ENCODE measurements at regions not wholly inside any gene's neighbourhood (a gene's known extent, or its start where the extent isn't known, plus 50 kb on each side); places are given as distances from the start of the nearest gene placed in this dataset.
"Not testable (repeated sequence)": the region's sequence is repeated elsewhere in the genome, so short reads cannot be mapped to it uniquely, and the experiment has no call there.

DNA sequence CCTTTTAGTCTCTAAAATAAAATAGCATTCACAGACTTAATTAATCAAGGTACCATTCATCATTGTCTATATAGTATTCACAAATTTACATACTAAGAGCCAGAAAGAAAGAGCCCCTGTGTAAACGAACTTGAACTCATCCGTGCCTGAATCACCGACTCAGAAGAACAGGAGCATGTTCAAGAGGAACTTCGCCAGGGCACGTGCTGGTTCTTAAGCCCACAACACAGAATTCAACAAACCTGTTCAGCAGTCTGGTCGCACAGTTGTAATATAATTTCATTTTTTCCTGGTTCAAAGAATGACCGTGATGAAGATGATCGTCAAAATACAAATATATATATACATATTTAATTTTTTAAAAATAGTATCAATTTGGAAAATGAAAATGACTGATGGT, 141.9 kb downstream of the CETN3 start:
- TF ChIP-seq, protein P1, sequence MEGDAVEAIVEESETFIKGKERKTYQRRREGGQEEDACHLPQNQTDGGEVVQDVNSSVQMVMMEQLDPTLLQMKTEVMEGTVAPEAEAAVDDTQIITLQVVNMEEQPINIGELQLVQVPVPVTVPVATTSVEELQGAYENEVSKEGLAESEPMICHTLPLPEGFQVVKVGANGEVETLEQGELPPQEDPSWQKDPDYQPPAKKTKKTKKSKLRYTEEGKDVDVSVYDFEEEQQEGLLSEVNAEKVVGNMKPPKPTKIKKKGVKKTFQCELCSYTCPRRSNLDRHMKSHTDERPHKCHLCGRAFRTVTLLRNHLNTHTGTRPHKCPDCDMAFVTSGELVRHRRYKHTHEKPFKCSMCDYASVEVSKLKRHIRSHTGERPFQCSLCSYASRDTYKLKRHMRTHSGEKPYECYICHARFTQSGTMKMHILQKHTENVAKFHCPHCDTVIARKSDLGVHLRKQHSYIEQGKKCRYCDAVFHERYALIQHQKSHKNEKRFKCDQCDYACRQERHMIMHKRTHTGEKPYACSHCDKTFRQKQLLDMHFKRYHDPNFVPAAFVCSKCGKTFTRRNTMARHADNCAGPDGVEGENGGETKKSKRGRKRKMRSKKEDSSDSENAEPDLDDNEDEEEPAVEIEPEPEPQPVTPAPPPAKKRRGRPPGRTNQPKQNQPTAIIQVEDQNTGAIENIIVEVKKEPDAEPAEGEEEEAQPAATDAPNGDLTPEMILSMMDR (IDR thresholded peaks at IDR 0.05; ENCODE audit: control insufficient read depth, insufficient read depth, low read depth, low read length, missing control alignments), result no peak
- H3K4me3 ChIP-seq (ENCODE audit: control insufficient read depth, low read depth, low read length), result no peak overlapping the region
- DNase-seq (ENCODE audit: low read depth), result no peak

DNA sequence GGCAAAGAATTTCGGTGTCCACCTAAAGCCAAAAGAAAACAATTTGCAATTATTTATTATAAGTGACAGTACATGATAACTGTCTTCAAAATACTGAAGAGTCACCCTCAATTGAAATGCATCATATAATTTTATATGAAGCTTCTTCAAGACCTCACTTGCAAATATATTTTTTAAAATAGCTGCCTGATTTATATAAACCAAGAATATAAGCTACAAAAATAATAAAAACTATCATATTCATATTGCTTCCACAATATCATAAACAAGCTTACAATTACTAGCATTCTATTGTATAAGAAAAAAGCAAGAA, 144.1 kb downstream of the CETN3 start:
- H3K4me3 ChIP-seq (ENCODE audit: control insufficient read depth, low read depth, low read length), result no peak overlapping the region
- no peak for DNase-seq (ENCODE audit: low read depth)
- TF ChIP-seq, protein P1 (IDR thresholded peaks at IDR 0.05; ENCODE audit: control insufficient read depth, insufficient read depth, low read depth, low read length, missing control alignments), result no peak

DNA sequence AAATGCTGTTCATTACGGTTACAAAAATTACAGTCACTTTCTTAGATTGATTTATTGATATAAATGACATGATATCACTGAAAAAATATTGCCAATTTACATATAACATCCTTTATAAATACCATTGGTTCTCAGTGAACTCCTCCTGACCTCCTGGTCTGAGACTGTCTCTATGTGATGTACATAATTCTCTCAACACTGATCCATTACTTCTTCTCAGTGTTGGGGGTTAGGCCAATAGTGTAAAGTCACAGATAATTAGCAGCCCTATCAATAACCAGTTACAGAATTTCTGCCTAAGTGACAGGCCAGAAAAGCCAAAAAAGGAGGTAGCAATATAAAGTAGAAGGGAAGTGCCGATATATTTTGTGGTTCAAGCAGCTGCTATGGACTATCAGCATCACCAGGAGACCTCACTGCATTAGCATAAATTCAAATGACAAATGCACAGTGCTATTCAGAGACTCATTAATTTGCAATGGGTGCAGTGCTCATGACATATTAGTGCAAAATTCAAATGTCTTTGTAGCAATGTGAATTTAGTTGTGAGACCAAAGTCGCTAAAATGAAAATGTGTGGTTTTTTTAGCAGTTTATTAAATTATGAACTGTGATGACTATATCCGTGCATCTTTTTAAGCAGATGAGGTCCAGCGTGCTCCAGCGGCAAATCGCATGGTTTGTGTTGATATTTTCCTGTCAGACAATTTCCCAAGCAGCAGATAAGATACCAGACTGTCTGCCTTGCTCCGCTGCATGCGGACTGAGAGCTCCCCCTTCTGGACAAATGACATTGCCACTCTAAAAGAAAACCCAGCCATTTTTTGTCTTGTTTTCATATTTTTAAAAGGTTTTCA, 144.6 kb downstream of the CETN3 start:
- TF ChIP-seq, protein P1 (IDR thresholded peaks at IDR 0.05; ENCODE audit: control insufficient read depth, insufficient read depth, low read depth, low read length, missing control alignments), result peak; percentile 95
- H3K4me3 ChIP-seq (ENCODE audit: control insufficient read depth, low read depth, low read length), result no peak overlapping the region
- DNase-seq (ENCODE audit: low read depth), result peak; percentile 35

DNA sequence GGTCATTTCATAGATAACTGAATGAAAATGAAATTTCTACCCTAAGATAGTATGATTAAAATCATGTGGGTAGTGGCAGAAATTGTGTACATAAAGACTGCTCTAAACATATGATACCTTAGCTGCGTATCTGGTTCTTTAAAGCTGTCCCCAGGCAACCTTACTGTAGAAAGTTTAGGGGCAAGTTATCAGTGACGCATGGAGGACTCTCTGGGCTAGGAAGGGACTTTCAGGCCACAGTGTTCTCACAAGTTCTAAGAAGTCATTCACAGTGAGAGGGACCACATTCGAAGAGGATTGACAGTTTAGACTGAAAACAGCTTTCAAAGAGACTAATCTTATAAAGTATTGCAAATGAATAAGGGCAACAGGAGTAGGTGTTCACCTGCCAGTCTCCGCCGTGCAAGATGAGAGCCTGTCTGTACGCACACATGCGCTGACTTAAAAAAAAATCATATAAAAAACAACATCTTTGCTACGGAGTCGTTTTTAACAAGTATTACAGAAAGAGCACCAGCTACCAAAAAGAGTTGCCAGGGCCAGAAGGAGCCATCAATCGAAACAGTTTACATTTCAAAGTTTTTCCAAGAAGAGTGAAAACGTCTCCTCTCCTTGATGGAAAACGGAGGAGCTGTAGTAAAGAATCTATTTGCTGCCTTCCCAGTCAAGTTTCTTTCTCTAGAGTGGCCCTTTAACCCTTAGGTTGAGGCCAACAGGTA, 146.3 kb downstream of the CETN3 start:
- no peak overlapping the region for H3K4me3 ChIP-seq (ENCODE audit: control insufficient read depth, low read depth, low read length)
- TF ChIP-seq, protein P1 (IDR thresholded peaks at IDR 0.05; ENCODE audit: control insufficient read depth, insufficient read depth, low read depth, low read length, missing control alignments), result no peak
- DNase-seq (ENCODE audit: low read depth), result no peak

DNA sequence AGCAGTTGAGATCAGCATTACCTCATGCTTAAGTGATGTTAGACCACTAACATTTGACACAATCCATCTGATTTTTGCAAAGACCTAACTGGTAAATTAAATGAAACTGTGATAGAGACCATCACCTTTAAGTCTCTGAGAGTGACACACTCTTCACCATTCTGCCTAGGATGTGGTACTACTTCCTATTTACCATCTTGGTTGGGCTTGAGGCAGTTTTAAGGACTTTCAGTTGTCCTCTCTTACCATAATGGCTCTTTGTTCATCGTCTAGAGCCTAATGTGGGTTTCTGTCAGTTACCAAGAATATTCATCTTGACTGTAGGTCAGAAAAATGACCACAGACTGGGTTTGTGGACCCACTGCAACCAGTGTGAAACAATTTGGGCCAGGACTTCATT, 158.1 kb downstream of the CETN3 start:
- no peak for DNase-seq (ENCODE audit: low read depth)
- H3K4me3 ChIP-seq (ENCODE audit: control insufficient read depth, low read depth, low read length), result no peak overlapping the region
- TF ChIP-seq, protein P1 (IDR thresholded peaks at IDR 0.05; ENCODE audit: control insufficient read depth, insufficient read depth, low read depth, low read length, missing control alignments), result no peak

DNA sequence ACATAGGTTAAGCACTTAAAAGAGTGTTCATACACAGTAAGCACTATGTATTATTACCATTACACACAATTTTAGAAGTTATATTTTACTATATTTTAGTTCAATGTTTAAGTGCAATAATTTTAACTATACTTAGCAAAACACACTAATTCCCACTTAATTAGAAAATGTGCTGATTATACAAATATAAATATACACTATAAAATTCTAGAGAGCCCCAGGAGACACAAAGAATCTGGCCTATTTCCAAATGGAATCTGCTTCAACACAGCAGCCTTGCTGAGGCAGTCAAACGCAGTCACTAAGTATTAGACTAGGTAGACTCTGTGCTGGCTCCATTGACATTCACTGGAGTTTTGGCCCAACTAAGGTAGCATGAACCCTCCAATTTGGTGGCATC, 160.9 kb downstream of the CETN3 start:
- no peak for DNase-seq (ENCODE audit: low read depth)
- H3K4me3 ChIP-seq (ENCODE audit: control insufficient read depth, low read depth, low read length), result no peak overlapping the region
- TF ChIP-seq, protein P1 (IDR thresholded peaks at IDR 0.05; ENCODE audit: control insufficient read depth, insufficient read depth, low read depth, low read length, missing control alignments), result no peak

DNA sequence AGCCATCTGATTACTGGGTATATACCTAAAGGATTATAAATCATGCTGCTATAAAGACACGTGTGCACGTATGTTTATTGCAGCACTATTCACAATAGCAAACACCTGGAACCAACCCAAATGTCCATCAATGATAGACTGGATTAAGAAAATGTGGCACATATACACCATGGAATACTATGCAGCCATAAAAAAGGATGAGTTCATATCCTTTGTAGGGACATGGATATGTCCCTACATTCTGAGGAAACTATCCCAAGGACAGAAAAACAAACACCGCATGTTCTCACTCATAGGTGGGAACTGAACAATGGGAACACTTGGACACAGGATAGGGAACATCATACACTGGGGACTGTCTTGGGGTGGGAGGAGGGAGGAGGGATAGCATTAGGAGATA, 165.7 kb downstream of the CETN3 start:
- not testable (repeated sequence) for DNase-seq (ENCODE audit: low read depth)

More for the DNA sequence above, 165.7 kb downstream of the CETN3 start:
- not testable (repeated sequence) for H3K4me3 ChIP-seq (ENCODE audit: control insufficient read depth, low read depth, low read length)

Data from AG09309 (cell line).